Renal pelvis (tissue), 1 donor: ENCODE measurements at regions not wholly inside any gene's neighbourhood (a gene's known extent, or its start where the extent isn't known, plus 50 kb on each side); places are given as distances from the start of the nearest gene placed in this dataset.

Experiments
- DNase-seq: peaks from one replicate; pipeline ENCODE4 v3.0.0-alpha.2; 2013

DNA sequence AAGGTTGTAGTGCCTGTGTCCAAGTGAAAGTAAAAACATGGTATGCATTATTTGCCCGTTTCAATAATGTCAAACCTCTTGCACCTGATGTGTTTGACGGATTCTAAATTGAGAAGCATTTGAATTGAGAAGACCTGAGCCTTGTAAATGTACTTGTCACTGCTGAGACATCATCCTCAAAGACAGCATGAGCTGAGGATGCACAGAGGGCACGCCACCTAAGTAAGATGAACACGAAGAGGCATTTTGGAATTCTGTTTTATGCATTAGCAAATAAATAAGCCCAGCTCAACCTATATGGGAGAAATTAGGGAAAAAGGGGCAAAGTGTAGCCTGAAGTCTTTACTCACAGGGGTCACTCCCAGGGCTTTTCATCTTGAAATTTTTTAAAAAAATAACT lies 73.8 kb upstream of the SORCS1 start:
- no peak for DNase-seq

DNA sequence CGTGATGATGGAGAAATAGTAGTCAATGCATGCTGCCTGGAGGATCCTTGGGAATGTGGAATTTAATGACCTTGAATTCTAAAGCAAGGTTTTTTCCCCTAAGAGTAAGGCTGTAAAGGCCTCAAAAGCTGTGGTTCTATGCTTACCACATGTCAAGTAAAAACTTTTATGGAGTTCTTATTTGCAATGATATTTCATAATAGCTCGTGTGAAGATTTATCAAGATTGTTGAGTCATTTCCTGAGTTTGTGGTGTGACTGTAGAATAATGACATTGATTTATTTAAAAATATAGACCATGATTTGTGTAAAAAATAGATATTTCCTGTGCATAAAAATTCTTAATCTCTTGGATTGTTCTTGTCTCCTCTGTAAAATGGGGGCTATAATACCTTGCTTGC lies 67.5 kb upstream of the SORCS1 start:
- DNase-seq = no peak

DNA sequence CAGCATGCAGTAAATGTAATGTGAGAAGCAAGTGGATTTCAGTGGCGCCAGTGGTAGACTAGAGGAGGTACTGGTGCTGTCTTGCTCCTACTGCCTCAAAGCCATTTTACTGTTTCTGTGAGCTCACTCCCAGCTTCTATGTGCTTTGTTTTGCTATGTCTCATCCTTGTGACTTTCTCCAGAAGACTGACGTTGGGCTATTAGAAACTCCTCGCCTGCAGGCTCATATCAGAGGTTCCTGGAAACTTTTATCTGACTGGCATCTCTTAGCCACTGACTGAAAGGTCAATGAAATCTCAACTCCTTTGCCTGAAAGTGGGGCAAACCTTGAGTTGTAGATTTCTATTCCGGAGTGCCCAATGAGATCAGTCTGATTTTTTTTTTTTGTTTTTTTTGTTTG lies 66.4 kb upstream of the SORCS1 start:
- no peak for DNase-seq

DNA sequence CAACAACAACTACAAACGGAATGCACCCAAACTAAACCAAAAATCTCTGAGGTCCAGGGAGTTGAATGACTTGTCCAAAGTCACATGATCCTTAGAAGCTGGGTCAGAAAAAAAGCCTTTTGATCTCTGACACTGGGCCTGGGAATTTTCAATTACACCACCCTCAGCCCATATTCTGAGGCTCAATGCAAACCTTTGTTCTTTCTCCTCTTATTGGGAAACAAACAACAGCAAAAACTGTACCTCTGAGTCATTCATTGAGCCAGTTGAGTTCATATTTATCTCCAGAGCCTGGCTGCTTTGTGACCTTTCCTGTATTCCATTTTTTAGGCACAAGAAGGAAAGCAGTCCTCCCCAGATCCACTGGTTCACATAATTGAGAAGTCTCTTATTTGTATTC lies 51.2 kb upstream of the SORCS1 start:
- DNase-seq = no peak
